SJSA1 (cell line): ENCODE measurements at regions not wholly inside any gene's neighbourhood (a gene's known extent, or its start where the extent isn't known, plus 50 kb on each side); places are given as distances from the start of the nearest gene placed in this dataset.

Experiments used
- DNase-seq, 2 experiments: peaks; one replicate each; pipeline ENCODE4 v3.0.0-alpha.2; 2015 to 2020; ENCODE audit warnings: low spot score in 2 of 2, low read depth in 1 of 2
- H3K27ac ChIP-seq: fragments of 250-450 bp; sonication (Bioruptor Pico); 2 replicates; pipeline ENCODE4 v1.5.1; 2020; ENCODE audit warnings: mild to moderate bottlenecking, moderate library complexity
- H3K27me3 ChIP-seq: fragments of 250-450 bp; sonication (Bioruptor Pico); replicated peaks from 2 replicates; pipeline ENCODE4 v1.5.1; 2020; ENCODE audit warnings: mild to moderate bottlenecking, moderate library complexity
- H3K36me3 ChIP-seq: fragments of 250-450 bp; sonication (Bioruptor Pico); 2 replicates; pipeline ENCODE4 v1.5.1; 2020; ENCODE audit warnings: mild to moderate bottlenecking
- H3K4me1 ChIP-seq: fragments of 250-450 bp; sonication (Bioruptor Pico); replicated peaks from 2 replicates; pipeline ENCODE4 v1.6.1; 2021; ENCODE audit warnings: mild to moderate bottlenecking
- H3K4me3 ChIP-seq: fragments of 250-450 bp; sonication (Bioruptor Pico); 2 replicates; pipeline ENCODE4 v1.5.1; 2020; ENCODE audit warnings: mild to moderate bottlenecking
- H3K9me3 ChIP-seq: fragments of 250-450 bp; sonication (Bioruptor Pico); replicated peaks from 2 replicates; pipeline ENCODE4 v1.5.1; 2020; ENCODE audit warnings: mild to moderate bottlenecking

- no peak for DNase-seq
- Histone ChIP-seq H3K27ac (no peak overlapping the region), H3K27me3 (no peaks in the 10 kb centered on the region), H3K4me3 (no peak overlapping the region), H3K9me3 (no peaks in the 10 kb centered on the region; the same call in 1 of the 2 replicates), H3K4me1 (no peaks in the 10 kb centered on the region), H3K36me3 (no peaks in the 10 kb centered on the region)
Observed at GRCh38 chr1:65728504-65728903, 64.2 kb upstream of the PDE4B start.

- Histone ChIP-seq H3K4me3 (no peak overlapping the region), H3K27ac (no peak overlapping the region), H3K36me3 (no peaks in the 10 kb centered on the region), H3K4me1 (no peaks in the 10 kb centered on the region), H3K27me3 (no peaks in the 10 kb centered on the region), H3K9me3 (no peaks in the 10 kb centered on the region; the same call in 1 of the 2 replicates)
- DNase-seq = no peak
Observed at GRCh38 chr1:65729259-65729658, 63.4 kb upstream of the PDE4B start.

GRCh38 chr1:65734979-65735378, 57.7 kb upstream of the PDE4B start:
- H3K4me3 ChIP-seq = no peak overlapping the region
- no peaks in the 10 kb centered on the region for H3K9me3 ChIP-seq
- no peaks in the 10 kb centered on the region for H3K4me1 ChIP-seq
- no peaks in the 10 kb centered on the region for H3K27me3 ChIP-seq
- no peaks in the 10 kb centered on the region for H3K36me3 ChIP-seq
- no peak overlapping the region for H3K27ac ChIP-seq
- DNase-seq = no peak

DNA sequence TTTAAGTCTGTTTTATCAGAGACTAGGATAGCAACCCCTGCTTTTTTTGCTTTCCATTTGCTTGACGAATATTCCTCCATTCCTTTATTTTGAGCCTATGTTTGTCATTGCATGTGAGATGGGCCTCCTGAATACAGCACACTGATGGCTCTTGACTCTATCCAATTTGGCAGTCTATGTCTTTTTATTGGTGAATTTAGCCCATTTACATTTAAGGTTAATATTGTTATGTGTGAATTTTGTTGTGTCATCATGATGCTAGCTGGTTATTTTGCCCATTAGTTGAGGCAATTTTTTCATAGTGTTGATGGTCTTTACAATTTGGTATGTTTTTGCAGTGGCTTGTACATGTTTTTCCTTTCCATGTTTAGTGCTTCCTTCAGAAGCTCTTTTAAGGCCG, 50.7 kb upstream of the PDE4B start:
- H3K4me3 ChIP-seq = no peak overlapping the region
- no peaks in the 10 kb centered on the region for H3K36me3 ChIP-seq
- H3K9me3 ChIP-seq = no peaks in the 10 kb centered on the region
- no peak overlapping the region for H3K27ac ChIP-seq
- H3K4me1 ChIP-seq = no peaks in the 10 kb centered on the region
- H3K27me3 ChIP-seq = no peaks in the 10 kb centered on the region
- DNase-seq = no peak
